Type B pancreatic cell (in vitro differentiated cells): ENCODE measurements at regions not wholly inside any gene's neighbourhood (a gene's known extent, or its start where the extent isn't known, plus 50 kb on each side); places are given as distances from the start of the nearest gene placed in this dataset.

Source experiments
- DNase-seq: peaks from one replicate; pipeline ENCODE4 v3.0.0; 2021; ENCODE audit warnings: mixed read lengths; ENCODE audit not compliant: unreplicated experiment; ENCODE audit errors: extremely low spot score
- H3K27ac Mint-ChIP-seq: 2 replicates; pipeline ENCODE4 v1.8.0; 2021; ENCODE audit warnings: mild to moderate bottlenecking, mixed read lengths
- H3K27me3 Mint-ChIP-seq: 2 replicates; pipeline ENCODE4 v1.8.0; 2021; ENCODE audit warnings: mixed read lengths
- H3K36me3 Mint-ChIP-seq: 2 replicates; pipeline ENCODE4 v1.8.0; 2021; ENCODE audit warnings: mixed read lengths
- H3K4me1 Mint-ChIP-seq: one replicate; pipeline ENCODE4 v1.8.0; 2021; ENCODE audit warnings: mixed read lengths; ENCODE audit not compliant: unreplicated experiment
- H3K4me3 Mint-ChIP-seq: 2 replicates; pipeline ENCODE4 v1.8.0; 2021; ENCODE audit warnings: mild to moderate bottlenecking, mixed read lengths
- H3K9me3 Mint-ChIP-seq: 2 replicates; pipeline ENCODE4 v1.8.0; 2021; ENCODE audit warnings: mixed read lengths
- CTCF ChIP-seq: fragments of 200-600 bp; sonication (generic); conservative IDR thresholded peaks from 2 replicates; pipeline ENCODE4 v1.5.0; 2021; ENCODE audit warnings: antibody characterized with exemption, mild to moderate bottlenecking

- Mint-ChIP-seq H3K4me3 (no peak overlapping the region), H3K9me3 (no peaks in the 10 kb centered on the region), H3K27ac (no peak overlapping the region), H3K4me1 (no peaks in the 10 kb centered on the region), H3K36me3 (no peaks in the 10 kb centered on the region), H3K27me3 (no peaks in the 10 kb centered on the region)
- no peak for TF ChIP-seq CTCF
- DNase-seq, result no peak
Observed at GRCh38 chr3:29004885-29005599, 275.8 kb upstream of the RBMS3 start.

GRCh38 chr3:29005862-29006261 is 275.0 kb upstream of the RBMS3 start:
- Mint-ChIP-seq H3K9me3 (peaks cover 4% of the 10 kb centered on the region), H3K36me3 (no peaks in the 10 kb centered on the region), H3K4me3 (no peak overlapping the region), H3K4me1 (no peaks in the 10 kb centered on the region), H3K27me3 (no peaks in the 10 kb centered on the region), H3K27ac (no peak overlapping the region)
- no peak for DNase-seq
- no peak for TF ChIP-seq CTCF

GRCh38 chr3:29011441-29011840 is 269.4 kb upstream of the RBMS3 start:
- Mint-ChIP-seq H3K36me3 (no peaks in the 10 kb centered on the region), H3K4me1 (no peaks in the 10 kb centered on the region), H3K27ac (no peak overlapping the region), H3K4me3 (no peak overlapping the region), H3K9me3 (peaks cover 4% of the 10 kb centered on the region), H3K27me3 (no peaks in the 10 kb centered on the region)
- no peak for DNase-seq
- no peak for TF ChIP-seq CTCF

GRCh38 chr3:29011966-29012365 is 268.9 kb upstream of the RBMS3 start:
- H3K36me3 Mint-ChIP-seq, result no peaks in the 10 kb centered on the region
- DNase-seq, result no peak
- TF ChIP-seq CTCF, result no peak
- no peaks in the 10 kb centered on the region for H3K4me1 Mint-ChIP-seq
- H3K27me3 Mint-ChIP-seq, result no peaks in the 10 kb centered on the region
- H3K9me3 Mint-ChIP-seq, result peaks cover 4% of the 10 kb centered on the region
- H3K4me3 Mint-ChIP-seq, result no peak overlapping the region
- no peak overlapping the region for H3K27ac Mint-ChIP-seq

GRCh38 chr3:29022976-29023375 is 257.9 kb upstream of the RBMS3 start:
- Mint-ChIP-seq H3K36me3 (no peaks in the 10 kb centered on the region), H3K27ac (no peak overlapping the region), H3K4me3 (no peak overlapping the region), H3K9me3 (peaks cover 8% of the 10 kb centered on the region), H3K4me1 (no peaks in the 10 kb centered on the region), H3K27me3 (no peaks in the 10 kb centered on the region)
- no peak for DNase-seq
- TF ChIP-seq CTCF, result no peak
